NCI-H1105 treated with DMSO at 0.1 percent for 48 hours (cell line): ENCODE measurements at regions not wholly inside any gene's neighbourhood (a gene's known extent, or its start where the extent isn't known, plus 50 kb on each side); places are given as distances from the start of the nearest gene placed in this dataset.

Source experiments
- DNase-seq: peaks from one replicate; lab custom pipeline; 2025; lab: John Stamatoyannopoulos, UW

GRCh38 chr10:31582365-31583052 lies 263.5 kb downstream of the ZEB1 start:
- no peak for DNase-seq

DNA sequence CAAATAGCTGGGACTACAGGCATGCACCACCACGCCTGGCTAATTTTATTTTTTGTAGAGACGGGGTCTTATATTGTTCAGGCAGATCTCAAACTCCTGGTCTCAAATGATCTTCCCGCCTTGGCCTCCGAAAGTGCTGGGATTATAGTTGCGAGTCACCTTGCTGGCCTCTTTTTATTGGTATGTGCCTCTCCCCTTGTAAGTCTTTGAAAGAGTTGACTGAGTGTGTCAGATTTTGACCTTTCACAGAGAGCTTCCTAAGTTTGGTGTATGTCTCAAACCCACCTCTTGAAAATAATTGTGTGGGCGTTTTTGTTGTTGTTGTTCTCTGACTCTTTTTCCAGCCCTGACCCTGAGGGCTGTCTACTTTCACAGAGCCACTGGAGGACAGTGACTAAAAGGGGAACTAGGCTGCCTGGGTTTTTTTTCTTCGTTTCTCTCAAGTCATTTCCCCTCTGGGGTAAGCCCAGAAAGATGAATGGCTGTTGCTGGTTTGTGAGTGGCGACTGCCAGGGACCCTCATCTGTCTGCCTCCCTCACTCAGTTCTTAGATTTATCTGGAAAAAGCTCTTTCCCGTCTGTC lies 262.8 kb downstream of the ZEB1 start:
- DNase-seq = no peak

- DNase-seq = no peak
Observed at GRCh38 chr10:31580646-31581045, 261.6 kb downstream of the ZEB1 start.
